HG02885 (cell line): ENCODE measurements at regions not wholly inside any gene's neighbourhood (a gene's known extent, or its start where the extent isn't known, plus 50 kb on each side); places are given as distances from the start of the nearest gene placed in this dataset.
"Not testable (repeated sequence)": the region's sequence is repeated elsewhere in the genome, so short reads cannot be mapped to it uniquely, and the experiment has no call there.

ENCODE experiments used
- ATAC-seq: cut with Tn5 transposase; IDR thresholded peaks from one replicate; pipeline ENCODE4 v1.9.1; 2021; ENCODE audit warnings: mild to moderate bottlenecking; ENCODE audit not compliant: unreplicated experiment, poor library complexity

- ATAC-seq = no peak
Measured at GRCh38 chr4:167787231-167787630, 305.1 kb upstream of the ANXA10 start.

- ATAC-seq = no peak
Measured at GRCh38 chr4:167802463-167803212, 289.7 kb upstream of the ANXA10 start.

GRCh38 chr4:167811958-167812357 lies 280.4 kb upstream of the ANXA10 start:
- ATAC-seq = no peak

GRCh38 chr4:167826281-167826680 lies 266.1 kb upstream of the ANXA10 start:
- ATAC-seq = no peak

- ATAC-seq = no peak
Measured at GRCh38 chr4:167831855-167832254, 260.5 kb upstream of the ANXA10 start.

GRCh38 chr4:167838686-167839085 lies 253.7 kb upstream of the ANXA10 start:
- ATAC-seq = no peak

GRCh38 chr4:167842487-167842886 lies 249.8 kb upstream of the ANXA10 start:
- no peak for ATAC-seq

- no peak for ATAC-seq
Measured at GRCh38 chr4:167854881-167855280, 237.5 kb upstream of the ANXA10 start.

GRCh38 chr4:167858127-167858526 lies 234.2 kb upstream of the ANXA10 start:
- ATAC-seq = not testable (repeated sequence)

GRCh38 chr4:167867191-167867590 lies 225.1 kb upstream of the ANXA10 start:
- ATAC-seq = no peak

- ATAC-seq = no peak
Measured at GRCh38 chr4:167868163-167868562, 224.2 kb upstream of the ANXA10 start.

GRCh38 chr4:167873496-167873895 lies 218.8 kb upstream of the ANXA10 start:
- ATAC-seq = no peak

GRCh38 chr4:167876091-167876490 lies 216.2 kb upstream of the ANXA10 start:
- not testable (repeated sequence) for ATAC-seq

GRCh38 chr4:167877826-167878225 lies 214.5 kb upstream of the ANXA10 start:
- ATAC-seq = not testable (repeated sequence)

- ATAC-seq = no peak
Measured at GRCh38 chr4:167883266-167883665, 209.1 kb upstream of the ANXA10 start.

GRCh38 chr4:167885071-167885470 lies 207.3 kb upstream of the ANXA10 start:
- no peak for ATAC-seq

- no peak for ATAC-seq
Measured at GRCh38 chr4:167885872-167886271, 206.5 kb upstream of the ANXA10 start.

GRCh38 chr4:167887726-167888125 lies 204.6 kb upstream of the ANXA10 start:
- no peak for ATAC-seq

GRCh38 chr4:167890226-167890625 lies 202.1 kb upstream of the ANXA10 start:
- no peak for ATAC-seq

- no peak for ATAC-seq
Measured at GRCh38 chr4:167893531-167893930, 198.8 kb upstream of the ANXA10 start.

- not testable (repeated sequence) for ATAC-seq
Measured at GRCh38 chr4:167896260-167896659, 196.1 kb upstream of the ANXA10 start.

- no peak for ATAC-seq
Measured at GRCh38 chr4:167897116-167897515, 195.2 kb upstream of the ANXA10 start.
